NCI-H526 (cell line): ENCODE measurements at regions not wholly inside any gene's neighbourhood (a gene's known extent, or its start where the extent isn't known, plus 50 kb on each side); places are given as distances from the start of the nearest gene placed in this dataset.

Source experiments
- DNase-seq, 2 experiments: peaks; one replicate each; lab custom pipeline; 2025; lab: John Stamatoyannopoulos, UW

DNA sequence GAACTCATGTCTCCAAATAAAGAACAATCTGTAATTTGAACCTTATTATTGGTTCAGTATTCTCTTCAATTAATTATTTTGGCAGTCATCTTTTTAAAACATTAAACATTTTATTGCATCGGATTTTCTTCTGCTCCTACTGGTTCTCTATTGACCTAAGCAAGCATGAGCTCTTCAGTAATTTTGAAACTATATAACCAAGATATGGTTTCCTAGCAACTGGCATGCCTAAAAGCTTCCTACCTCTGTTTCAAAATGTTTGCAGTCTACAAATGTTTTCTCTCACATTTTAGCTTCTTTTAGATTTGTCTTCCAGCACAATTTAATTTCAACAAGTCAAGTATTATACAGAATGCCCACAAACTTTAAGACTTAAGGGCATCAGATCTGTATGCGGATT, 371.3 kb downstream of the GPM6A start:
- DNase-seq, result no peak

DNA sequence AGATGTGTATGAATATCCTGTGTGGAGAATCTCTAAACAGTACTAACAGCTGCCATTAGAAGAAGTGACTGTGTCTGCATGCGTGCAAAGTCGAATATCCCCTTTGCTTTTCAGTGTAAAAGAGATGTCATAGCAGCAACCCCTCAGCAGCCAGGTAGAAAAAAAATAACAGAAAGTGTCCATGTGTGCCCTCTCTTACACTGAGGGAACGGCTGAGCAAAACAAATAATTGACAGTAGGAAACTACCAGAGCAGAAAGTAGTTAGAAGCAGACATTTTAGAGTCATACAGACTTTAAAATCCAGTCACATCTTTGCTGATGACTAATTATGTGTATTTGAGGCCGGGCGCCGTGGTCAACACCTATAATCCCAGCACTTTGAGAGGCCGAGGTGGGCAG, 370.8 kb downstream of the GPM6A start:
- DNase-seq, result no peak

DNA sequence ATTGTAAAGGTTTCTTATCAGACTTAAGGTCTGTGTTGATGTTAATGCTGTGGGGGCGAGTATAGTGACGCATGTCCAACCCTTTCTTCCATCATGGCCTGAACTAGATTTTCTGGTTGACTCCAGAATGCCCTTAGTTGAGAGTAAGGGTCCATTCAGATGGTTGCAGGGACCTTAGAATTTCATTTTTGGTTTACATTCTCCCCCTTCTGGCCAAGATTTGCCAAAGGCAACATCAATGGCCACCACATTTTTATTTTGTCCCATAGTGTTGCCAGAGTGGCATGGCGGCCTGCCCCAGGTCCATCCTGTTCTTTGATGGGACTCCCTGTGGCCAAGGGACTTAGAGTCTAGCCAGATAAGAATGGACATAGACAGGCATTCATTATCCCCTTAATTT, 368.5 kb downstream of the GPM6A start:
- DNase-seq, result peak in 1 of 2 experiments; percentile 12

DNA sequence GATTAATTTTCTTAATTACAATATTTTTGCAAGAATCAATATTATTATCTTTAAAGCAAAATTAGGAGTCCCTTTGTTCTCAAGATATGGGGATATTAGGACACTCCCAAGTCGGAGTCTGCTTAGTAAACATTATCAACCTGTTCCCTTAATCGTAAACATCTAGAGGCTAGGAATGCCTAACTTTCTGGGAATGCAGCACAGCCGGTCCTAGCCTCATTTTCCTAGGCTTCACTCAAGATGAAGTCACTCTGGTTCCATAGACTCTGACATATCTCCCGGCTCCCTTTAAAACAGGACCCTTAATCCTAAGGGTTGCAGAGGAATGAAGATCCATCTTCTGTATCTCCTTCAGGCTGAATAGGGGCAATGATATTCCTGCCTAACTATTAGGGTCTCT, 367.6 kb downstream of the GPM6A start:
- DNase-seq, result no peak

DNA sequence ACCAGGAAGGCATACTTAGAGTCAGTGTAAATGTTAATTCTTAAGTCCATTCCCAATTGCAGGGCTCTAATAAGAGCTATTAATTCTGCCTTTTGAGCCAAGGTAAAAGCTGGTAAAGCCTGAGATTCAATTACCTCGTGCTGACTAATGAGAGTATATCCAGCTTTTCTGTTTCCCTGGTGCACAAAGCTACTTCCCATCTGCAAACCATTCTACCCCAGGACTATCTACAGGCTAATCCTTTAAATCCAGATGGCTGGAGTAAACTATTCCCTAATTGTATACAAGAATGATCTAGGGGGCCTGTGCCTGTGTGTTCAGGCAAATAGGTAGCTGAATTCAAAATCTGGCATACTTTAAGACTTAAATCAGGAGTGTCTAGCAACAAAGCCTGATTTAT, 365.0 kb downstream of the GPM6A start:
- DNase-seq, result no peak

DNA sequence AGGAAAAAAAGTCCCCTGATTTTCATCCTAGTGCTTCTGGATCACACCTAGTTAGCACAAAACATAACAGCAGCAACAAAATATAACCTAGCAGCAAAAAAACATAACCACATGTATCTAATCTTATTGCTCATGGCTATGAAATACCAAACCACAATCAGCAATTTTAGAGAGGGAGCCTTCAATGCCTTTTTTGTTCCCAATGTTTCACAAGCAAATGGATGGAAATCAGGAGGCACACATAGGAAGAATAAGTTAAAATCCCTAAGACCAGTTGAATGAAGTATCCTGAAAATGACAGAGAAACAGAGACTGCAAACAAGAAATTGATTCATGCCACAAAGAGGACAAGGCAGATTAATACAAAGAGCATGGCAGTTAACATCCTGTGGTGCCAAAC, 361.6 kb downstream of the GPM6A start:
- DNase-seq, result no peak

DNA sequence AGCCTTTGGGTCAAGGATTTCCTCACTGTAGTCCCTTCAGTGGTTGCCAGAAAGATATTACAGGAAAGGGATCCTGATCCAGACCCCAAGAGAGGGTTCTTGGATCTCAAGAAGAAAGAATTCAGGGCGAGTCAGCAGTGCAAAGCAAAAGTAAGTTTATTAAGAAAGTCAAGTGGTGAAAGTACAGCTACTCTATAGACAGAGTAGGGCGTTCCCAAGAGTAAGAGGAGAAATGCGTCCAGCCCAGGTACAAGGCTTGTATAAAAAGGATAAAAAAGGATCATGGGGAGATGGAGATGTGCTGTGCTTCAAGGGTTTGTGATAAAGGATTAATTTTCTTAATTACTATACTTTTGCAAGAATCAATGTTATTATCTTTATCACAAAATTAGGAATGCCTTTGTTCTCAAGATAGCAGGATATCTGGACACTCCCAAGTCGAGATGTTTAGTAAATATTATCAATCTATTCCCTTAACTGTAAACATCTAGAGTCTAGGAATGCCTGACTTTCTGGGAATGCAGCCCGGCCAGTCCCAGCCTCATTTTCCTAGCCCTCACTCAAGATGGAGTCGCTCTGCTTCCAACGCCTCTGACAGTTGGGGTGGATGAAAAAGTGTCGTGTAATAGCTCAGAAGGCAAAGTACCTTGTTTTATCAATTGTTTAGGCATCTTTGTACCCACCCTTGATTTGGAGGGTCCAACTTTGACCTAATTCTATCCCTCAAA, 360.7 kb downstream of the GPM6A start:
- DNase-seq, result no peak

DNA sequence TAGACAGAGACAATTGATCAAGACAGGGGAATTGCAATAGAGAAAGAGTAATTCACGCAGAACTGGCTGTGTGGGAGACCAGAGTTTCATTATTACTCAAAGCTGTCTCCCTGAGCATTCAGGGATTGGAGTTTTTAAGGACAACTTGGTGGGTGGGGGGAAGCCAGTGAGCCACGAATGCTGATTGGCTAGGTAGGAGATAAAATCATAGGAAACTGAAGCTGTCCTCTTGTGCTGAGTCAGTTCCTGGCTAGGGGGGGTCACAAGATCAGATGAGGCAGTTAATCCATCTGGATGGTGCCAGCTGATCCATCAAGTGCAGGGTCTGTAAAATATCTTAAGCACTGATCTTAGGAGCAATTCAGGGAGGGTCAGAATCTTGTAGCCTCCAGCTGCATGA, 358.6 kb downstream of the GPM6A start:
- DNase-seq, result no peak

DNA sequence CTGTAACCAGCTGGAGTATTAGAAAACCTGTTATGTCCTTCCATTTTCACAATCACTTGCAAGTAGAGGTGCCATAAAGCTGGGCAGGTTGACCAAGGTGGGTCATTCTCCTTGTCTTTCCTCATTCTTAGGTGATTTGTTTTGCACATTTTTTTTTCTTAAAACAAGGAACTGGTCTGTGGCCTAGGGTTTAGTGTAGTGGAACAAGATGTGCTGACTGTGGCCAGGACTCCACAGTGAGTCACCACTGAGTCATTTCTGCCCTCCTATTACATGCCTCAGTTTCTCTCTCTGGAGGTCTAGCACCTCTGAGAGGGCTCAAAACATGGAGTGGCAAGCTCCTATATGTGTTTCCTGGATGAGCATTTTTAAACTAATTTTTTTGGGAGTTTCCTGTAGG, 355.9 kb downstream of the GPM6A start:
- DNase-seq, result no peak

DNA sequence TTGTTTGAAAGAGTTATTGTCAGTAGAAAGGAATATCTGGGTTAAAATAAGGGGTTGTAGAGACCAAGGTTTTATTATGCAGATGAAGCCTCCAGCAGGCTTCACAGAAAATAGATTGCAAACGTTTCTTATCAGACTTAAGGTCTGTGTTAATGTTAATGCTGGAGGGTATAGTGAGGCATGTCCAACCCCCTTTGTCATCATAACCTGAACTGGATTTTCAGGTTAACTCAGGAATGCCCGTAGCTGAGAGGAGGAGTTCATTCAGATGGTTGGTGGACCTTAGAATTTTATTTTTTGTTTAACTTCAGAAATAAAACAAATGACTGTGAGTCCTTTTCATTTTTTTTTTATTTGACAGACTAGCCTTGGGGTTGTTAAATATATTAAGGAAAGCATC, 354.1 kb downstream of the GPM6A start:
- DNase-seq, result no peak

DNA sequence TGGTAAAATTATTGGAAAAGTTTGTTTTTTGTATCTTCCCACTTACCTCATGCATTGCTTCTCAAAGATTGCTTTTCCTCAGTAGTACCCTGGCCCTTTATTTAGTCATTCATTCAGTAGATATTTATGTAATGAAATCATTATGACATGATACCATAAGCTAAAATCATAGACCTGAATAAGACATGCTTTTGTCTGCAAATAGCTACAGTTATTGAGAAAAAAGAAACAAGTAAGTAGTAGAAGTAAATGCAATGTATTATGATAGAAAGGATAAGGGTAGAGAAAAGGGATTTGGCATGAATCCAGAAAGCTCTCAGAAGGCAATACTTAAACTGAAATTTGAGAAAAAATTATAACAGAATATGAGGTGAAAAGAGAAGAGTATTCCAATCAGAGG, 352.5 kb downstream of the GPM6A start:
- DNase-seq, result no peak

DNA sequence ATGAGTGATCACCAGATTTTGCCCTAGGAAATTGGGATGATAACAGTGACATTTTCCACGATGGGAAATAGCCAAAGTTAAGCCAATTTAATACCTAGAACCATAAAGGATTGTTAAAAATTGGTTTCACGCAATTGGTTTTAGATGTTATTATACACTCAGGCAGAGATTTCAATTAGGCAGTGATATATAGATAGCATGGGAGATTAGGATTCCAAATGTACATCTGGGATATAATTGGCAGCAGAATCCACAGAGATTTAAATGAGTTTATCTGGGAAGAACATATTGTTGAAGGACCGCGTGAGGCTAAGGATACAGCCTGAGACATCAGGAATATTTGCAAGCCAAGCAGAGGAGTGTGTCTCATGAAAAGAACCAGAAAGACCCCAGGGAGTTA, 351.6 kb downstream of the GPM6A start:
- DNase-seq, result no peak

DNA sequence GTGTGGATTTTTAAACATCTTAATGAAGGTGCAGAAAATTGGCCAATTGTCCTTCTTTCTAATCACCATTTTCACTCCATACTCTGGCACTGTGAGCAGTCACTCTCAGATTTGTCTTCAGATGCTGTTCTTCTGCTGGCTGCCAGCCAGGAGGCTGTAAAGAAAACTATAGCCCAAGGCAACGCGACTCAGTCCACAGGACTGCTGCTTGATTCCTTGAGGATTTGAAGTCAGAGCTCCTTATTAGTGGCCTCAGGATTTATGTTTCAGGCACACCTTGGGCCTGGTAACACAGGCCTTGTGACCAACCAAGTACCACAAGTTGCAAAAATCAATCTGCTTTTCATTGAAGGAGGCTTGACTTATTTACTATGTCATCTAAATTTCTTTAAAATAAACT, 342.6 kb downstream of the GPM6A start:
- DNase-seq, result no peak

DNA sequence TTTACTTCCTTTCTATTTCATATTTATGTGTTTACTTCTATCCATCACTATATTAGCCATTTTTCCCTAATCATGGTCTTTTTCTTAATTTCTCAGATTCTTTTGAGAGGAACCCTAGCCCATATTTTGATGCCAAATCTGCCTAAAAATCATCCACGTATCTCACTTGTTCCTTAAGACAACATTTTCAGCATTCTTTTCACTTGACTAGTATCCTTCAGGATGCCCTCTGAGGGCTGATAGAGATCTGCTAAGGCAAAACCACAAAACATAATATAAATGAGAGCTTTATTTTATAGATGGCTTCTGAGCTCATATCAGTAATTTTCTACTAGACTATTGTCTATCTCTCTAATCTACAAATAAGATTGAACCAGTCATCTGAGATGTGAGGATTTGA, 341.9 kb downstream of the GPM6A start:
- no peak for DNase-seq

DNA sequence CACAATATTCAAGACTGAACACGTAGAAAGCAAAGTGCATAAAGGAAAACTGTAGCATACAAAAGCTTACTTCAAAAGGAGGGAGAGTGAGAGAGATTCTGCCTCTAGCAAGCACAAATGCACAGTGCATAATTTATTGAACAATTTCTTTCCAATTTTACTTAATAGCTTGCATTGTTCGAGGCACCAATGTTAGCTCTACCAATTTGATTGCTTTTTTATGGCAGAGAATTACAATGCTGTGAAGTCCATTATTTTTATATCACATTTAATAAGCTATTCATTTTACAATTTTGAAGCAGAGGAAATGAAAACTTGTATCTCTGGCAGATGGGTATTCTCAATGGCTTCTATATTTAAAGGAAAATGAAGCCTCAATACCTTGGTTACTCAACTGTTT, 331.7 kb downstream of the GPM6A start:
- DNase-seq, result no peak

DNA sequence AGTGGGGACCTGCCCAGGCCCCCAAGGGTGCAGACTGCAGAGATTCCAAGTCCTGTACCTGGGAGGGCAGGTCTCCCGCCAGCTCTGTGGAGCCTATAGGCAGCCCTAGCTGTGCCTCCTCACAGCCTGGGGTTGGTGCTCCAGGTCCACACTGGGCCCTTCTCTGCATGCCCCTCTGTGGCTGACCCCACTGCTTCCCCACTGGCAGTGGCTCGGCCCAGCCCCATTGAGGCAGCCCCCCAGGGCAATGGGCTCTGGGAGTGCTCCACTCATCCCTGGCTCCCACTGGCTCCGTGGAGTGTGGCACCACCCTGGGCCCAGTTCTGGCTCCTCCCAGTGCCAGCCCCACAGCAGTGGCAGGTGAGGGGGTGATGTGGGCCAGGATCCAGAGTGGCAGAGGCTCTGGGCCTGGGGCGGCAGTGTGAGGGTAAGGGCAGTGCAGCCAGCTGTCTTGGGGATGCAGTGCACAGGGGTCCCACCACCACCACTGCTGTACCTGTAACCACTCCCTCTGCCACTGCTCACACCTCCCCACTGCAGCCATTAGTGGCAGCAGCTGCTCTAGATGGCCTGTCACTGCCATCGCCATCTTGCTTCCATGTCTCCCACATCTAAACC, 312.2 kb downstream of the GPM6A start:
- no peak for DNase-seq

DNA sequence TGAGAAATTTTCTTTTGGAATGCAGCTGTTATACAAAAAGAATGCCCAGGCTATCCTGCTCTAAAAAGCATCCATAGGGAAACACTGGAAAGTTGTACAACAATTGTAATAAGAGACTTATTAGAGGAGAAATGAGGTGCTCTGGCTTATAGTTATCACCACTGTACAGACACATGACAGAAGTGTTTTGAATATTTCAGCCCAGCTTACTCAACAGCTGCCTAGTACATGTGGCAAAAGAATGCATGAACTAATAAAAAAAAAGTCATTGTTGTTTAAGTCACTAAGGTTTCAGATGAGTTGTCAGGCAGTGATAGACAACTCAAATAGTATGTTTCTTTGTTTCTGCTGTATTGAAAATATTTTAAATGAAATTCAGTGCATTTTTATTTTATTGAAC, 307.7 kb downstream of the GPM6A start:
- peak; percentile 32 to 33 for DNase-seq

DNA sequence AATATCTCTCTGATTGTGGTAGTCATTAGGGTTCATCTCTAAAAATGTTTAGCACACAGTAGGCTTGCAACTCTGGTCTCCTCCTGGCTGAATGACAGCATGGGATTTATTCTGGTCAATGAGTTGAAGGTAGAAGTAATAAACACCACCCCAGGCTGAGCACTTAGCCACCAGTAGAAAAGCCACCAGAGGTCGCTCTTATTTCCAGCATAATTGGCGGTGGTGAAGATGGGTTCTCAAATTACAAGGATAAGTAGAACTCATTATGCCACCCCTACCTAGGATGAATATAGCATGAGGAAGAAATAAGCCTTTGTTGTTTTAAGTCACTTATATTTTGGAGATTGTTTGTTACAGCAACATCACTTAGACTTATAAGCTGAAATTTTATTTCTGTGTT, 302.7 kb downstream of the GPM6A start:
- peak in 1 of 2 experiments; percentile 20 for DNase-seq

DNA sequence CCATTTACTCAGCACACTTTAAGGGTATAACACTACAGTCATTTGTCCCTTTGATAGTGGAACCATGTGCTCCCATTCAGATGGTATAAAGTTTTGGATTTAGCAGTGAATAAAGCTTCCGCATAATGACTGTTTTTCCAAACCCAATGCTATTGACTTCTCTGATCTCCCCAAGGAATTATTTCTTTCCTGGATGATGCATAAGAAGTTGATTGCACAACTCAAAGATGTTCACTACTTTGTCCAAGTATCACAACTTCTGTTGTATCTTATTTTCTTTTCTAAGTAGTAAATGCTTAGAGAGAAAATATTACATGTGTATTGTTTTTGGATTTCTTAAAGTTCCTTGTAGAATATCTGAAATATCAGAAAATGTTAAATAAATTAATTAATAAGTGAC, 300.2 kb downstream of the GPM6A start:
- no peak for DNase-seq

DNA sequence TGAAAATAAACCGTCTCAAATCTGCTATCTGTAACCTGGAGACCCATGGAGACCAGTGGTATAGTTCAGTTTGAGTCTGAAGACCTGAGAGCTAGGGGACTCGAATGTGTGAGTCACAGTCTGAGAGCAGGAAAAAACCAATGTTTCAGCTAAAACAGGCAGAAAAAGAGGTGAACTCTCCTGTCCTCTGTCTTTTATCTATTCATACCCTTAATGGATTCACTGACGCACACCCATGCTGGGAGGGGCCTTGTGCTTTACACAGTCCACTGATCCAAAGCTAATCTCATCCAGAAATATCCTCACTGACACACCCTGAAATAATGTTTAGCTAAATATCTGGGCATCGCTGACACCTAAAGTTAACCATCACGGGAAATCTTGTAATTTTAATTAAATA, 297.9 kb downstream of the GPM6A start:
- no peak for DNase-seq

DNA sequence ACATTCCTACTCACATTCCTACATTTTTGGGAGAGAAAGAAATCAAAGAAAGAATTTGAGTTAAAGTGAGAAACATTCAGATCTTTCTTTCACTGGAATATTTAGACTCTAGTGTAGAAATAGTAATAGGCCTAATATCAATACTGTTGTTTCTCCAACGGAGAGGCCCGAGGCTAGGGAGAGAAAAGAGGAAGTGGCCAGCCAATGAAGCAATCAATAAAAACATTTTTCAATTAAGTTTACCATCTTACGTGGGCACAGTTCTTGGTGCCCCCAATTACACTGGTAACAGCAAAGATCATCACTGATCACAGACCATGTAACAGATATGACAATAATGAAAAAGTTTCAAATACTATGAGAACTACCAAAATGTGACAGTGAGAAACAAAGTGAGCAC, 281.4 kb downstream of the GPM6A start:
- DNase-seq, result no peak

DNA sequence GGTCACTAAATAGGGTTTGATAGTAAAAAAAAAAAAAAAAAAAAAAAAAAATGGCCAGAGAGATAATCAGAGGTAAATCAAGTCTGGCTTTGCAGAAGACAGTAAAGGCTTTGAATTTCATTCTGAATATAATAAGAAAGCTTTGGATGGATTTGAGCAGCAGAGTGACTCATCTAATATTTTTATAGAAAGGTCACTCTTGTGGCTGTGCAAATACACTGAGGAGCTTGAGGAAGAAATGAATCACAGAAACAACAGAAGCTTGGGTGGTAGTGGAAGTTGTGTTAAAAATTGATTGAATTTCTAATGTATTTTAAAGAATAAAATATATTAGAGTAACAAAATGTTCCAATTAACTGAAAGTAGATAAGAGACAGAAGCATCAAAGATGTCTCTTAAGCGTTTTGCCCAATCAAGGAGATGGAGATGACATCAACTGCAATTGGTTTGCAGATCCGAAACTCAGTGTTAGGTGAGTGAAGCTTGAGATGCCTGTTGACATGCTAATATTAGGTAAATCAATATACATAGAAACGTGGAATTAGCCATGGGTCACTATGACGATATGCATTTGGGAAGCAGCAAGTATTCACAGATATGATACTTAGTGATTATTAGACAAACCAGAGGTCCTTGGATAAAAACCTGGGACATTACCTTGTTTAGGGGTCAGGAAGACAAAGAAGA, 280.5 kb downstream of the GPM6A start:
- DNase-seq, result no peak

DNA sequence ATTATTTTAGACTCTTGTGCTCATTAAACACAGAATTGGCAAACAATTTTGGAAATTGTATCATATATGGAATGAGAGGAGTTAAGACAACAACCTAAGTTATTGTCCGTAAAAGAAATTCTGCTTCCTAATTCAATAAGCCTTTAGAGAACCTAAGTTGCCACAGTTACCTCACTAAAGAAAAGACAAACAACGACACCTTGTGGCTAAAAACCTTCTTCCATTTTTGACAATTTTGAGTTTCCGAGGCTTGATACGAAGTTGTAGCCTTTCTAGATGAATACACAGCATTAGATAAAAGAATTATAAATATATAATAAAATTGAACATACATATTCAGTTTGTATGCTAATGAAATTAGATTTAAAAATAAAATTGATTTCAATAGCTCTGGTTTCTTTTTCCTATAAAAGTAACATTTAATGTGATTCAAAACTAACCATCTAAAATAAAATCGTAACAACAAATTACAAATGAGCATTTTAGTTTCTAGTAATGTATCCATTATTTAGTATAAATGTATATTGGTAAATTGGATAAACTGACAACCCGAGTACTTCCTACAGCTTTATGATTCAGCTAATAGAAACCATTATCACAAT, 275.1 kb downstream of the GPM6A start:
- peak; percentile 47 to 71 for DNase-seq
